HG03196 (cell line): ENCODE measurements at regions not wholly inside any gene's neighbourhood (a gene's known extent, or its start where the extent isn't known, plus 50 kb on each side); places are given as distances from the start of the nearest gene placed in this dataset.

Source experiments
- ATAC-seq: cut with Tn5 transposase; IDR thresholded peaks from one replicate; pipeline ENCODE4 v1.9.1; 2021; ENCODE audit not compliant: unreplicated experiment

DNA sequence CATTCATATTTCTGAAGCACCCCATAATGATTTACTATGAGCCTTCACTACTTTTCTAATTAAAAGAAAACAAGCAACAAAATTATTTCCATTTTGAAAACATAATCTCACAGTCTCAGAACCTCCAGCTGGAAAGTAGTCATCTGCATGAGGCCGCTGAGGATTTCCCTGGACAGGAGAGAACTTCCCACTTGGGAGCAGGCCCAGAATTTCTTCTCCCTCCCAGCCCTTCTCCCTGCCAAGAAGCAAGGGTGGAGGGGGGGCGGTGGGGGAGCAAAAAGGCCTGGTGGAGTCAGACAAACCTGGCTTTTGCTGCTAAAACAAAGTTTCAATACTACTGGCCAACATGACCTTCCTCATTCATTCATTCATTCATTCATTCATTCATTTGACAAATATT lies 167.3 kb downstream of the PJA1 start:
- ATAC-seq = no peak

DNA sequence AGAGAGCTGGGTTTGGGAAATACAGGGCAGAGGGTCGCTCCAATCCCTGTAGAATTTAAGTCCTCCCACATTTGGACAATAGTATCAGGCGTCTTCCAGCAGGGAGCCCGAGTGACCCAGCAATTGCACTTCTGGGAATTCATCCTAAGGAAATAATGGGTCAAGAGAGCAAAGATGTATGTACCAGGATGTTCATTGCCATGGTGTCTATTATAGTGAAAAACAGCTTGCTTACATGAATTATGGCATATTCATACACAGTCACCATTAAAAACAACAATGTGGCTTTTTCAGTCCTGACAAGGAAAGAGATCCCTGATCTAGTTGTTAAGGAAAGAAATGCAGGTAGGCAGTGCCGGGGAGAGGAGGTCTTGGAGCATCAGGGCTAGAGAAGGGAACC lies 167.7 kb downstream of the PJA1 start:
- no peak for ATAC-seq

DNA sequence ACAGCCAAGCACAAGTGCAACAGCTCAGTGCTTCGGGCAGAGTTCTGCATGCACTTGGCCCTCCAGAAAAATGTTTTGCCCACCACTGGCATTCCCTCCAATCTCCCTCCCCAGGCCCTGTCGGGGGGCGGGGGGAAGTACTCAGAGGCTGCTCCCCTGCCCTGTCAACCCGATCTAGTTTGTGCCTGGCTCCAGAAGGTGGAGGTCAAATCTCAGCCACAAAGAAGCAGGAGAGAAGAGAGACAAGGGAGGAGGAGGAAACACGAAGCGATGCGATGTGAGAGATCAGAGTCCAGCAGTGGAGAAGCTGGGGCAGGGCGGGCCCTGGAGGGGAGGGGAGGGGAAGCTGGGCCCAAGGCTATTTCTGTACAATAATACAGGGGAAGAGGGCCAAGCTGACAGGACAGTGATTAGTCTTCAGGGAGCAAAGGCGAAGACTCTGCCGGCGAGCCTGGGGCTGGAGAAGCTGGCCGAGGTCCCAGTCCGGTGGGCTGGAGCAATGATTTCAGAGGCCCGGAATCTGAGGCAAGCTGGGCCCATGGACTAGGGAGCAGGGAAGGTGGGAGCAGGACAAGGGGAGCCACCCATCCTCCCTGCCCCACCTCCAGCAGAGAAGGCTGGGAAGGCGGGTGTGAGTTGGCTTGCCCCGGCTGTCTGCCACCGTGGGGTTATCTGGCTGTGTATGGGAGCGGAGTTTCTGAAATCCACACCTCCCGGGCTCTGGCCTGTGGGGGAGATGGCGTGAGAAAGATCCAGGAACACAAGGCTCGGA lies 167.1 kb downstream of the EFNB1 start:
- ATAC-seq = no peak

DNA sequence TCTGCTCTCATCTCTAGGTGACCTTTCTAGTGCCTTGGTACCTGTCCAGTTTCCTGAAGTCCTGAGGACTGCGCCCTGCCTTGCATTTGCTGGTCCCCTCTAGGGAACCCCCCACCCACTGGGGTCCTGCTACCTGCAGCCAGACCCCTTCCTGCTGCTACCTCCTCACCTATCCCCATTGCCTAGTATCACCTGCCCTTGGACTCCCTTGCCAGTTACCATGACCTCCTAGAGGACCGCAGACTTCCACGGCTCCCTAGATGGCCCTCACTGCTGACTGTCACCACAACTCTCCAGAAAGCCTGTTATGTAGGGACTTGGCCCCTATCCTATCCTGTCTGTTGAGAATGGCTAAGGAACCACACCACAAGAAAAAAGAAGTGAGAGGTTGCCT lies 166.6 kb downstream of the EFNB1 start:
- no peak for ATAC-seq

DNA sequence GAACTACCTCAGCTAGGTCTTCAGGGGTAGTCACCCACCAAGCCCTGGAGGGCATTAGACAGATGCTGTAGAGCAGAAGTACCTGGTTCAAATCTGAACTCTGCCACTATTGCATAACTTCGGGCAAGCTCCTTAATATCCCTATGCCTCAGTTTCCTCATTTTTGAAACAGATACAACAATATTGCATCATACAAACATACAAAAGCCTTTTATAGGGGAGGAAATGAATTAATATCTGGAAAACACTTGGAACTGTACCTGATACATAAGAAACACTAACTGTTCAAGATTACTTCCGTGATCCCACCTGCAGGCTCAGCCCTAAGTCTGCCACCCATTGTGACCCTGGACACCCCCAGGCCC lies 166.1 kb downstream of the EFNB1 start:
- no peak for ATAC-seq

DNA sequence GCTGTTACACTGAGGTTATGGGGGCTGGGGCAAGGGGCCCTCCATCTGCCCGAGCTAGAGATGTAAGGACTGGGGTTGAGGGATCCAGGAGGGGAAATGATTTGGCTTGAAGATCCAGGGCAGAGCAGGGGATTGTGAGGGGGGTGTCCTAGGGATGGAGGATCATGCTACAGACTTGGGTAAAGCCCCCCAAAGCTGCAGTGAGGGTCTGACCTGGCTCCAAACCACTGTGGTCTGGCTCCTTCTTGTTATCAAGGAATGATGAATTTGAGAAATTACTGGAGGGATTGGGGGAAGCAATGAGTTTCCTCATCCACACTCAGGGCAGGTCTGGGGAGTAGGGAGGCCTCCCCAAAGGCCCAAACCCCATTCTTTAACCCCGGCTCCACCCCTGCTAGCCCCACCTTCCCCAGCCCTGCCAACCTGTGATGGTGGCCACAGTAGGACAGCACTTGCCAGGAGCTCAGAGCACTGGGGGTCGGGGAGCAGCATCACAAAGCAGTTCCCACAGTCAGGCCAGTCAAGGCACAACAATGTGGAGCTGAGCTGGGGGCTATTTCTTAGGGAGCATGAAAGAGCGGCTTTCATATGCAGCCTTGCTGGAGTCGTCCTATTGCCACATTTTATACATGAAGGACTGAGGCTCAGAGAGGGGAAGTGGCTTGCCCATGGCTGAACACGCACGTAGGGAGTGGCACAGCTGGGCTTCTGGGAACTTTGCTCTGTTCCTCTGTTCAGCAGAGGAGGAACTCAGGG lies 165.5 kb downstream of the EFNB1 start:
- ATAC-seq = no peak

DNA sequence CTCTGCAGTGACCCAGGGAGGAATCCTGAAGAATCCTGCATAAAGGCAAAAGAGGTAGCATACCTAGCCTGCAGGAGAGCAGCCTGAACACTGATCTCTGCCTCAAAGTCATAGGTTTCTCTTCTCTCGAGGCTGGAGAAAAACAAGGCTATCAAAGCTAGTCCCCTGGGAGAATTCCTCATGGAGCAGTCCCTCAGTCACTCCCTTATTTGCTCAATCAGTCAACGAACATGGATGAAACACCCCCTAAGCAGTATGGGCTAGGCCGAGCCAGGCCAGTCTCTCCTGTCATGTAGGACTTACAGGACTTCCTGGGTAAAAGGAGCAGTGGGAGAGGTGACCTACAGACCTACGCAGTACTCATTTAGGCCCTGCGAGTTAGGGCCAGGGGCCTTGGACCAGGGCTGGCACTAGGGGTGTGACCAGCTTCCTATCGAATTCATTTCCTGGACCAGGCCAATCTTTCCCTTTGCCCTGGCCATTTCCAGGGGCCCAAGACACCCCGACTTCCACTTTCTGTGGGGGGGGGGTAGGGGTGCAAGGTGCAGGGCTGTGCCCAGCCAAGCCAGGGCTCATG lies 164.1 kb downstream of the EFNB1 start:
- ATAC-seq = no peak

DNA sequence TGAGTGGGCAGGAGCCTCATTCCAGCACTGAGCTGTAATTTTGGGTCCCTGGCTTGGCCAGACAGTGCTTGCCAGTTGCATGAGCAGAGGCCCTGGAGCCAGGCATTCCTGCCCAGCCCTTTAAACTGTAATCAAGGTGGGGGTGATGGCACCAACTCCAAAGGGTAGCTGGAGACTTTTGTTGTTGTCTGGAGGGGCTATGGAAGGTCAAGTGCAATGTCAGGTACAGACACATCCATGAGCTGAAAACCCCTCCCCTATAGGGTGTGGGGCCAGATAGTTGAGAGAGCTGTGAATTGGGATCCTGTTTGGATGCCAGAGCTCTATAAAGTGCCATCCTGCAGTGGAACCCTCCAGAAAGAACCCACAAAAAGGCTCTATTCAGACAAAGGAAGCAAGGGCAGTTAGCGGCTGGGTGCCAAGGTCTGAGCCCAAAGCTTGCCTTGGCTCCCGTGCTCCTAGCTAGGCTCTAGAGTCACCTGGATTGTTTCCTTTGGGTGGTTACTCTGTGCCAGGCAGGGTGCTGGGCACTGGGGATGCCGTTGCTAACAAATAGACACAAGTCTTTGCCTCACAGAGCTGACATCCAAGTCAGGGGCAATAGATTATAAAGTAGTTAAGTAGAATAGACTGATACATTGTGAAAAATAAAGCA lies 163.0 kb downstream of the EFNB1 start:
- no peak for ATAC-seq

DNA sequence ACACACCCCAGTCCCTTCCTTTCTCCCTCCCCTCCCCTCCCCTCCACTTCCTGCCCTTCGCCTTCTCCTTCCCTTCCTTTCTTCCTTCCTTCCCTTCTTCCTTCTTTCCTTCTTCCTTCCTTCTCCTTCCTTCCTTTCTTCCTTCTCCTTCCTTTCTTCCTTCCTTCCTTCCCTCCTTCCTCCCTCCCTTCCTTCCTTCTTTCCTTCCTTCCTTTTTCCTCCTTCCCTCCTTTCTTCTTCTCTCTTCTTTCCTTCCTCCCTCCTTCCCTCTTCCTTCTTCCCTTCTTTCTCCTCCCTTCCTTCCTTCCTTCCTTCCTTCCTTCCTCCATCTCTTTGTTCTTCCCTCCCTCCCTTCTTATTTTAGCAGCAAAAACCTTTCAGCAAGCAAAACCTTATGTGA lies 162.1 kb downstream of the EFNB1 start:
- no peak for ATAC-seq

DNA sequence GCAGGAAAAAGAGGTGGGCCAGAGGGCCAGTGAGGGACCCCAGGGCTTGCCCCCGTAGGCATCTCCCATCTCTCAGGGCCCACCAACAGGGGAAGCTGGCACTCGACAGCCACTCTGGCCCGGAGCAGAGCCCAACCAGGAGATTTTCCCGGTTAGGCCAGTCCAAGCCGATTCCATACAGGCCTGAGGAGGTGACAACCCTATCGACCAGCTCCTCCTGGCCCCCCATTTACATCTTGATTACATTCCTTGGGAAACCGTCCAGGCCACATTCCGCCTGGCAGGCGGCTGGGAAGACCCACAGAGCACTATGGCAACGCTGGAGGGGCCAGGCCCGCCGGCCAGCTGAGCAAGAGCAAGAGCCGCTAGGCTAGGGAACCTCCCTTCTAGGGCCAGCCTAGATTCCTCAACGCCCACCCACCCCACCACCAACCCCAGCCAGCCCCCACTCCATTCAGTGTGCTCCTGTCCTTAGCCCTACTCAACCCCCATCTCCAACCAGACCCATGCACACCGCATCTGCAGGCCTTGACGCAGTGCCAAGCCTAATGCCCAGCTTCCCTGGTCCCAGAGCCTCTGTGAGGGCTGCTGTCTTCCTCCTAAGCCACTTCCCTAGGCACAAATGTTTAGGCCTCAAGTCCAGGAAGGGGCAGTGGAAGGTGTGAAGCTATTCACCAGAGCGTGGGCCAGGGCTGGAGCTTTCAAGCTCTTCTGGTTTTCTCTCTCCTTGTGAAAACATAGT lies 161.2 kb downstream of the EFNB1 start:
- ATAC-seq = no peak

DNA sequence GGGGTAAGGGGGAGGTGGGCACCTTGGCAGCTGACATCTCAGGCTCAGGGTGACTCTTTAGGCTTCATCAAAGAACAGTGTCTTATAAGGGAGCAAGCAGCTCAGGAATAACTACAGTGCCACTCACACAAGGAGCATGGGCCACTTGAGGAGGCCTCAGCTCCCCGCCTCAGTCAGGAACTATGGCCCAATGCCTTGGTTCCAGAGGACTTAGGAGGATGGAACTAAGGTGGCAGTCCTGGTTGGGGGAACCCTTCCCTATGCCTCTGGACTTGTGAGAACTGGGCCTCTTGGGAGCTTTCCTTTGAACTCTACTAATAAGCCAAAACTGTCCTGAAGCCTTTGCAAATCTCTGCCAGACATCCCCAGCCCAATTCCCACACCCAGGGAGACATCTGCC lies 160.6 kb downstream of the EFNB1 start:
- no peak for ATAC-seq

DNA sequence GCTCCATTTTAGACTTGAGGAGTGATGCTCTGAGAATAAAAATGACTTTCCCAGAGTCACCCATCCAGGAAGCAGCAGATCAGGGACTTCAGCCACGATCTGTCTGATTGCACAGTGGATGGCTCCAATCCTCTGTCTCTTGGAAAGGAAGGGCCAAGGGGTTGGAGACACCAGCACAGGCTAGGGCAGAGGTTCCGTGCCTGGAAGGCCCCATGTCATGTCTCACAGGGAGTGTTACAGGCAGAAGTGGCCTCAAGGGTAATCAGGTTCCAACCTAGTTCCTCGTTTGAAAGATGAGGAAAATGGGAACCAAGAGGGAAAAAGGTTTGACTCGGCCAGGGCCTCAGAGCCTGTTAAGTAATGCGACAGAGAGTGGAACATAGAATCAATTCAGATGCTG lies 160.0 kb downstream of the EFNB1 start:
- no peak for ATAC-seq

DNA sequence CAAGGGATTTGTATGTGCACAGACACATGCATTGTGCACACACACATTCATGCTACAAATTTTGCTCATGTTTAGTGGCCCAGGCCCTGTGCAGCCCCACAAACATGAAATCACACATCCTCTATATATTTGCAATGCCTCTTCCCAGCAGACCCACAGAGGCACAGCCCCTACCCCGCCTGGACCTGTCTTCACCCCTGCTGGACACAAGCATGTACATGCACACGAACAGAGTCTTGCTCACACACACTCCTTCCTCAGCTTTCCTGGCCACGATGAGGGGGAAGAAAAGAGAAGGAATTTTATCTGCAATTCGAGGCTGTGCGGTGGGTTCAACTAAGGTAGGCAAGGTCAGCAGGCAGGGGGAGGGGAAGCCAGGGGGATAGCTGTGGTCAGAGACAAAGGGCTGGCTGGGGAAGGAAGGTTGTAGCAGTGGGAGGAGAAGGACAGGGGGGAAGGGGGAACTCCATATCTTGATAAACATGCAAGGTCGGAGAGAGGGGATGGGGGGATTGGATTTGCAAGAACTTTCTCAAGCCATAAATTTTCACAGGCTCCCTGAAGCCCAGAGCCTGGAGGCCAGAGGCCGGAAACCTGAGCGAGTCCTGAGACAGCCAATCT lies 156.4 kb downstream of the EFNB1 start:
- no peak for ATAC-seq

DNA sequence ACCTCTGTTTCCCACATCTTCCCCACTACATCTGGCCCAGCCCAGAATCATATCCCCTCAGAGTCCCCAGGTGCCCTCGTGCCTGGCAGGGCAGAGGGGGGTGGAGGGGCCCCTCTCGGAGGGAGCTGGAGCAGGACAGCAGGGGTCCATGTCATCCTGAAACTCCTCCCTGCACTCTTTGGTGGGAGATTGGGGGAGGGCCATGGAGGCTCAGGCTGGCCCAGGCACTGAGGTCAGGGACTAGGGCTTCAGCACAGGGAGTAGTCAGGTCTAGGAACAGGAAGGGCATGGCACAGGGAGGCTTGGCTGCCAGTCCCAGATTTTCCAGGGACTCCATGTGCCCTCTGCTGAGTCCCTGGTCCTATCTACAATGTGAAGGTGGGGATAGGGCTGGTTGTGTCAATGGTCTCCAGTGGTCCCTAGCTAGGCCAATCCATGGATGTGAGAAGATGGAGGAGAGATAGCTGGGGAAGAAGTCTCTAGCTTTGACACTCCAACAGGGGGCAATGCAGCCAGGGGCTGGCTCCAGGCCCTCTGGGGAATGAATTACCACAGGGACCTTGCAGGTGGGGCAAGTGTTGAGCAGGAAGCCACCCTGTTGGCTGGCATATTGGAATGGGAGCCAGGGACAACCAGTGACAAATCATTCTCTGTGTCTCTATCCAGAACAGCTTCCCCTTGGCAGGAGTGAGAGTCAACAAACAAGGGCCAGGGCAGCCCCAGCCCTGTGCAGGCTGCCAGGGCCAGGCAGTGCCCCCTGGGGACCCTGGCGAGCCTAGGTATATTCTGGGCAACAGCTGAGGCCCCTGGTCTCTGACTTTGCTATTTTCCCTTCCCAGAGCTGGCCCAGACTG lies 154.4 kb downstream of the EFNB1 start:
- no peak for ATAC-seq

DNA sequence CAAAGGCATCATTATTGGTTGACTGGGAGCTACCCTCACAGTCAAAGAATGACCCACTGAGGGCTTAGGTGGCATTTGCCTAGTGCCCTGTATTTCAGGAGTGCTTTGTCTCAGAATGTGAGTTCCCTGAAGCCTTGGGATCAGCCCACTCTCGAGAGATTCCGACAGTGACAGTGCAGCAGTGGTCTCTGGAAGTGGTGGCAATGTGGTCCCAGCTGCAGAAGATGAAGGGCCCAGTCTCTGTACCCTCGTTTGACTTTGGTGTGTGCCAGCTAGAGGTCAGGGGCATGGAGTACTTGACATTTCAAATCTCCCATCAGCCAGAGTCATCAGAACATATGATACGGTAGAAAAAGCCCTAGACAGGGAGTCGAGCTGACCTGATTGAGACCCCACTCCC lies 153.7 kb downstream of the EFNB1 start:
- no peak for ATAC-seq

DNA sequence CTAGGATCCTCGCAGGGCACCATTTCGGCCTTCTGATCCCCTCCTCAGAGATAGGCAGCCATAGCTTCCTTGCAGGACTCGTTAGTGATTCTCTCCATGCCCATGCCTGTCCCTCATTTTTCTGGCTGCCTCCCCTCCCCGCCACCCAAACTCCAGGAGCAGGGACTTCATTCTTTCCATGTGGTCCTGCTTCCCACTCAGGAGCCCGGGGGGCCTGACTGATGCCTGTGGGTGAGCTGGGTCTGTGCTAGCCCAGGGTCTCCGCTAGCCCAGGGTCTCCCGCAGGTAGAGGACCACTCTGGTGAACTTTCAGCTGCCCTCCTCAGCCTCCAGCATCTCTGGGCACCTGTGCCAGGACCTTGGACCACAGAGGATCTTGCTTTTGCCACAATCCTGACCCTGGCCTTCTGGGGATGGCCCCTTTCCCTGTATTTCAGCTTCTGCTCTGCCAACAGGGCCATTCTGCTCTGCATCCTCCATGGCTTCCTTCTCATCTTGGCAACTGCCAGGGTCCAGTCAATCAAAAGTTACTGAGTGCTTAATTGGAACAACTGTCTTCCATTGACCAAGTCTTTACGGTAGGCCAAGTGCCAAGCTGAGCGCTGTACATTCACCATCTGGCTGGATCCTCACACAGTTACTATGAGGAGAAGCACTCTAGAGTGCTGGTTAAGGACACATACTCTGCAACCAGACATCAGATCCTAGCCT lies 152.2 kb downstream of the EFNB1 start:
- no peak for ATAC-seq

DNA sequence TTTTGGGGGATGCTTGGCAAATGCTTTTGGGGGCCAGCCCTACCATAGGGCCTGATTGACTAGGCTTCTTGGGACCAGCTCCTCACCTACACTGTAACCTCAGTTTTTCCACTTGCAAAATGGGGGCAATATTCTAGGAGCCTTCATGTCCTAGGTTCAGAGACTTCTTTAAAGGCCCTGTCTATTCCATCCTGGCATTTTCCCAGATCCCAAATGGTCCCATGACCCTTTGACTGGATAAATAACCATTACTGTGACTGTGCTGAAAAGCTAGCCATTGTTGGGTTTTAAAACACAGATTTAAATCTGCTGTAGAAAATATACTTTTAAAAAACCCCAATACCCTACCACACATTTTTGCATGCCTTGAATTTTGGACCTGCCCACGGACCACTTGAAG lies 149.8 kb downstream of the EFNB1 start:
- no peak for ATAC-seq

DNA sequence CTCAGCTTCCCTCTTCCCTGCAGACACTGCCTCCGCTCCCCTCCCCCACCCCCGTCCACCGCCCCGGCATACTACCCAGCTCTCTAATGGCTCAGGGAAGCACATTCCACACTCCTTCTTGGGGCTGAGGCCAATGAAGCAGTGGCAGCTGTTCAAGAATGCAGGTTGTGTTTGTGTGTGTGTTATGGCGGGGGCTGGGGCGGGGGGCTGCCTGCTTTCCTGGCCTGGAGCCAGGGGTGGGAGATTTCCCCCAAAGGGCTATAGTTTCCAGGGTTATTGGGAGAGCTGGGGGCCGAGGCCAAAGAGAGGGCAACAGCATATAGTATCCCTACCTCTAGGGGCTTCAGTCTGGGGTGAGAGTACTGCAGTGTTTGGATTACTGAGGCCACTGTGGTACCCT lies 149.4 kb downstream of the EFNB1 start:
- ATAC-seq = no peak

DNA sequence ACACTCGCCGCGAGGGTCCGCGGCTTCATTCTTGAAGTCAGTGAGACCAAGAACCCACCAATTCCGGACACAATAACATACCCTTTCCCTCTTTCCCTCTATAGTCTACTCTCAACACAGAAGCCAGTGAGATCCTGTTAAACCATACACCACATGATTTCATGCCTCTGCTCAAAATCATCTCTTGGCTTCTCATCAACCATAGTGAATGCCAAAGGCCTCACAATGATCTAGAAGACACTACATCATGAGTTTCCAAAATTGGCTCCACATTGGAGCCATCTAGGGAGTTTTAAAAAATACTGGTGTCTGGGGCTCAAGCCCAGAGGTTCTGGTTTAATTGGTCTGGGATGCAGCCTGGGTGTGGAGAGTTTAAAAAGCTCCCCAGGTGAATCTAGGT lies 124.5 kb downstream of the EFNB1 start:
- no peak for ATAC-seq
